PC-3 (cell line): ENCODE measurements at regions not wholly inside any gene's neighbourhood (a gene's known extent, or its start where the extent isn't known, plus 50 kb on each side); places are given as distances from the start of the nearest gene placed in this dataset.

Source experiments
- ATAC-seq: fragments of 200-7000 bp; cut with Tn5 transposase; 2 replicates; pipeline ENCODE4 v1.9.1; 2020; ENCODE audit warnings: mild to moderate bottlenecking, moderate library complexity
- BruUV-seq: library from RNA; stranded (reverse); fragments of 400-500 nt; replicated peaks from 2 replicates; lab custom pipeline; 2021; lab: Mats Ljungman, UMichigan
- CTCF ChIA-PET: fragments of 300-600 bp; sonication (Branson Sonifier 250); formaldehyde crosslinking; loops from one replicate; lab custom pipeline; 2022; ENCODE audit warnings: antibody characterized with exemption; lab: Charles Lee
- POLR2A ChIA-PET: fragments of 300-600 bp; sonication (Branson Sonifier 250); formaldehyde crosslinking; loops from one replicate; lab custom pipeline; 2022; ENCODE audit warnings: antibody characterized with exemption; ENCODE audit not compliant: unreplicated experiment; lab: Charles Lee
- DNase-seq: peaks from one replicate; pipeline ENCODE4 v3.0.0-alpha.2; 2015
- H2AFZ ChIP-seq: fragments of 300-600 bp; sonication (generic); 2 replicates; pipeline ENCODE4 v1.6.0; 2016; ENCODE audit warnings: antibody characterized with exemption, low read length
- H3F3A ChIP-seq: fragments of 300-600 bp; sonication (generic); one replicate; pipeline ENCODE4 v1.6.0; 2017; ENCODE audit warnings: antibody characterized with exemption, low read length, control low read depth, mild to moderate bottlenecking; ENCODE audit not compliant: unreplicated experiment
- H3K27ac ChIP-seq: fragments of 300-600 bp; sonication (generic); 2 replicates; pipeline ENCODE4 v1.5.1; 2016; ENCODE audit warnings: mild to moderate bottlenecking, low read length
- H3K27me3 ChIP-seq: fragments of 300-600 bp; sonication (generic); 2 replicates; pipeline ENCODE4 v1.6.1; 2016; ENCODE audit warnings: low read length, mixed read lengths
- H3K36me3 ChIP-seq: fragments of 300-600 bp; sonication (generic); 2 replicates; pipeline ENCODE4 v1.6.1; 2016; ENCODE audit warnings: low read depth, mixed run types, low read length, mixed read lengths
- H3K4me1 ChIP-seq: fragments of 300-600 bp; sonication (generic); 2 replicates; pipeline ENCODE4 v1.5.1; 2016; ENCODE audit warnings: low read length; ENCODE audit not compliant: insufficient read depth
- H3K4me2 ChIP-seq: fragments of 300-600 bp; sonication (generic); 2 replicates; pipeline ENCODE4 v1.6.0; 2016; ENCODE audit warnings: low read length
- H3K4me3 ChIP-seq: fragments of 300-600 bp; sonication (generic); 2 replicates; pipeline ENCODE4 v1.5.1; 2016; ENCODE audit warnings: mild to moderate bottlenecking, low read length, mixed read lengths
- H3K79me2 ChIP-seq: fragments of 300-600 bp; sonication (generic); 2 replicates; pipeline ENCODE4 v1.6.1; 2017; ENCODE audit warnings: low read length, mixed read lengths
- H3K9ac ChIP-seq: fragments of 300-600 bp; sonication (generic); 2 replicates; pipeline ENCODE4 v1.6.0; 2016; ENCODE audit warnings: mild to moderate bottlenecking, low read length
- H3K9me2 ChIP-seq: fragments of 300-600 bp; sonication (generic); replicated peaks from 2 replicates; pipeline ENCODE4 v1.6.1; 2016; ENCODE audit warnings: mixed run types, low read length, mixed read lengths
- H3K9me3 ChIP-seq: fragments of 300-600 bp; sonication (generic); 2 replicates; pipeline ENCODE4 v1.6.1; 2016; ENCODE audit warnings: low read length, mixed read lengths
- H4K20me1 ChIP-seq: fragments of 300-600 bp; sonication (generic); 2 replicates; pipeline ENCODE4 v1.6.1; 2016; ENCODE audit warnings: low read length, mixed read lengths
- CTCF ChIP-seq: fragments of 300-600 bp; sonication (generic); conservative IDR thresholded peaks from 2 replicates; pipeline ENCODE4 v1.5.1; 2017; ENCODE audit warnings: antibody characterized with exemption, low read depth, mild to moderate bottlenecking, low read length
- EZH2 ChIP-seq: fragments of 300-600 bp; sonication (generic); IDR thresholded peaks from one replicate; pipeline ENCODE4 v1.6.1; 2017; ENCODE audit warnings: antibody characterized with exemption, mild to moderate bottlenecking, low read length; ENCODE audit not compliant: unreplicated experiment
- EZH2phosphoT487 ChIP-seq: fragments of 300-600 bp; sonication (generic); IDR thresholded peaks from 2 replicates; pipeline ENCODE4 v1.6.1; 2018; ENCODE audit warnings: mild to moderate bottlenecking, antibody characterized with exemption, low read length, borderline replicate concordance
- intact Hi-C: fragments of 100-400 bp; cut with micrococcal nuclease; formaldehyde crosslinking; loops from 2 replicates; pipeline ENCODE4 v1.9.0; 2023

- ChIA-PET POLR2A (no interaction called here), CTCF (no interaction called here)
- H4K20me1 ChIP-seq: no peaks in the 10 kb centered on the region
- intact Hi-C loops: no loop called here
- H3K4me2 ChIP-seq: no peak overlapping the region
- no peaks in the 10 kb centered on the region for H3F3A ChIP-seq
- no peak overlapping the region for H3K4me3 ChIP-seq
- no peaks in the 10 kb centered on the region for H3K9me3 ChIP-seq
- ATAC-seq (no peak), DNase-seq (no peak)
- H3K79me2 ChIP-seq: no peaks in the 10 kb centered on the region
- H3K9ac ChIP-seq: no peak overlapping the region
- H2AFZ ChIP-seq: no peak overlapping the region
- TF ChIP-seq EZH2: no peak
- no peak for TF ChIP-seq EZH2phosphoT487
- TF ChIP-seq CTCF: no peak
- no peaks in the 10 kb centered on the region for H3K4me1 ChIP-seq
- no peak overlapping the region for H3K27ac ChIP-seq
- no TSS peak for BruUV-seq
- H3K27me3 ChIP-seq: no peaks in the 10 kb centered on the region
- no peaks in the 10 kb centered on the region for H3K9me2 ChIP-seq
- H3K36me3 ChIP-seq: no peaks in the 10 kb centered on the region
Observed at GRCh38 chr9:80951675-80952074, 737.7 kb downstream of the TLE1 start.

GRCh38 chr9:80948876-80949275 is 740.5 kb downstream of the TLE1 start:
- no peak overlapping the region for H2AFZ ChIP-seq
- intact Hi-C loops: no loop called here
- H4K20me1 ChIP-seq: no peaks in the 10 kb centered on the region
- H3K9ac ChIP-seq: no peak overlapping the region
- no peak overlapping the region for H3K27ac ChIP-seq
- BruUV-seq: no TSS peak
- H3K4me3 ChIP-seq: no peak overlapping the region
- CTCF ChIA-PET: no interaction called here
- POLR2A ChIA-PET: no interaction called here
- no peaks in the 10 kb centered on the region for H3K4me1 ChIP-seq
- H3K9me3 ChIP-seq: no peaks in the 10 kb centered on the region
- no peaks in the 10 kb centered on the region for H3F3A ChIP-seq
- ATAC-seq (no peak), DNase-seq (no peak)
- no peaks in the 10 kb centered on the region for H3K27me3 ChIP-seq
- no peak overlapping the region for H3K4me2 ChIP-seq
- TF ChIP-seq EZH2phosphoT487 (no peak), EZH2 (no peak), CTCF (no peak)
- H3K9me2 ChIP-seq: no peaks in the 10 kb centered on the region
- no peaks in the 10 kb centered on the region for H3K36me3 ChIP-seq
- no peaks in the 10 kb centered on the region for H3K79me2 ChIP-seq

- ATAC-seq: no peak
- Histone ChIP-seq H3K36me3 (no peaks in the 10 kb centered on the region), H3K79me2 (no peaks in the 10 kb centered on the region), H4K20me1 (no peaks in the 10 kb centered on the region), H3F3A (no peaks in the 10 kb centered on the region), H3K9me2 (no peaks in the 10 kb centered on the region), H3K4me3 (no peak overlapping the region), H3K9ac (no peak overlapping the region), H2AFZ (no peak overlapping the region), H3K27me3 (no peaks in the 10 kb centered on the region), H3K9me3 (no peaks in the 10 kb centered on the region), H3K4me1 (no peaks in the 10 kb centered on the region), H3K4me2 (no peak overlapping the region), H3K27ac (no peak overlapping the region)
- TF ChIP-seq EZH2: no peak
- no peak for TF ChIP-seq EZH2phosphoT487
- no peak for TF ChIP-seq CTCF
- BruUV-seq: no TSS peak
- intact Hi-C loops: no loop called here
- ChIA-PET CTCF (no interaction called here), POLR2A (no interaction called here)
- no peak for DNase-seq
Observed at GRCh38 chr9:80948066-80948465, 741.3 kb downstream of the TLE1 start.
